GM18505 (cell line): ENCODE measurements at regions not wholly inside any gene's neighbourhood (a gene's known extent, or its start where the extent isn't known, plus 50 kb on each side); places are given as distances from the start of the nearest gene placed in this dataset.
"Not testable (repeated sequence)": the region's sequence is repeated elsewhere in the genome, so short reads cannot be mapped to it uniquely, and the experiment has no call there.

ENCODE experiments used
- ATAC-seq: cut with Tn5 transposase; IDR thresholded peaks from one replicate; pipeline ENCODE4 v1.9.1; 2021; ENCODE audit not compliant: unreplicated experiment
- POLR2A ChIP-seq: IDR thresholded peaks from 4 replicates; pipeline ENCODE4 v1.6.1; 2011; ENCODE audit warnings: borderline replicate concordance; ENCODE audit not compliant: insufficient read depth, insufficient read length; ENCODE audit errors: extremely low read depth

DNA sequence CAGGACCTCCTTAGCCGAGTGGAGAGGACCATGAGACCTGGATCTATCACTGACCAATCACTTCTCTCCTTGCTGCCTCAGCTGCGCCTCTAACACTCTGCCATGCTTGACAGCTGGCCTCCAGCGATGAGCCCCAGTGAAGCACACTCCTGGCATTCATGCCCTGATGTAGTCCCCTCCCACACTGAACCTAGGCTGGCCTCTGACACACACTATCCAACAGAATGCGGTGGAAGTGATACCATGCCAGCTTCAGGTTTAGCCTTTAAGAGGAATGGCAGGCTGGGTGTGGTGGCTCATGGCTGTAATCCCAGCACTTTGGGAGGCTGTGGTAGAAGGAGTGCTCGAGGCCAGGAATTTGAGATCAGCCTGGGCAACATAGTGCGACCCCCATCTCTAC is 73.7 kb upstream of the LAPTM4A start:
- ATAC-seq = no peak
- TF ChIP-seq POLR2A = no peak

DNA sequence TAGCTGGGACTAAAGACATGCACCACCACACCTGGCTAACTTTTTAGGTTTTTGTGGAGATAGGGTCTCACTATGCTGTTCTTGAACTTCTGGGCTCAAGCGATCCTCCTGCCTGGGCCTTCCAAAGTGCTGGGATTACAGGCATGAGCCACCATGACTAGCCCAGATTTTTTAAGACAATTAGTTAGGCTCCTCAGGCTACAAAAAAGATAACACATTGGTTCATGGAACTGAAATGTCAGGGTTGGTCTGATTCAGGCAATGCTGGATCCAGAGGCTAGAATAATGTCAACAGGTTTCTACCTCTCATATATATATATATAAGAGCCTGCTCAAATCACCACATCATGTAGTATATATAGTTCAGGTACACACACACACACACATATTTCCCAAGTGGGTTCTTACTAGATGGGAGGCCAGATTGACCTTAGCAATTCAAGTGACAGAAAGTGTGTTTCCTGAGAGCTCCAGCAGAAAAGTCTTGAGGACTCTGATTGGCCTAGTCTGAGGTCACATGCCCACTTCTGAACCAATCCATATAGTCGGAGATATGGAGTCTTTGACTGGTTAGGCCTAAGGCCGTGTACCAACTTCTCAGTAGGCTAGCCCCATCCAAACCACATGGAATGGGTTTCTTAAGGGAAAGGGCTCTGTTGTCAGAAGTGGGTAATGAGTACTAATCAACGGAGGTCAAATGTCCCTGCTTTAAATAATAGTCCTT is 72.6 kb upstream of the LAPTM4A start:
- no peak for ATAC-seq
- no peak for TF ChIP-seq POLR2A

DNA sequence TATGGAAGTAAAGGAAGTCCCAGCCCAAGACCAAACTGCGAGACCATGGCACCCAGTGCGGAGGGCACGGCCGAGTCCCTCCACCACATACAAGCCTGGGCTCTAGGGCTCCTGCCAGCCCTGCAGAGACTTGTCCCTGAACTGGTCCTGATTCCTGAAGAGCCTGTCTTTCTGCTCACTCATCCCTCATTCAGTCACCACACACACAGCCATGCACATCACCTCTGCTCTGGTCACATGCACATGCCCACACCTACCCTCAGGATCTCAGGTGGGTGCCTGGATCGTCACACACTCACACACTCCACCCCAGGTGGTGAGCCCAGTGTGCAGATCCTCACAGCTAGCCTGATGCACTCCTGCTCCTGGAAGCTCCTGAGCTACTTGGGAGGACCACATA is 71.4 kb upstream of the LAPTM4A start:
- TF ChIP-seq POLR2A = no peak
- ATAC-seq = no peak

DNA sequence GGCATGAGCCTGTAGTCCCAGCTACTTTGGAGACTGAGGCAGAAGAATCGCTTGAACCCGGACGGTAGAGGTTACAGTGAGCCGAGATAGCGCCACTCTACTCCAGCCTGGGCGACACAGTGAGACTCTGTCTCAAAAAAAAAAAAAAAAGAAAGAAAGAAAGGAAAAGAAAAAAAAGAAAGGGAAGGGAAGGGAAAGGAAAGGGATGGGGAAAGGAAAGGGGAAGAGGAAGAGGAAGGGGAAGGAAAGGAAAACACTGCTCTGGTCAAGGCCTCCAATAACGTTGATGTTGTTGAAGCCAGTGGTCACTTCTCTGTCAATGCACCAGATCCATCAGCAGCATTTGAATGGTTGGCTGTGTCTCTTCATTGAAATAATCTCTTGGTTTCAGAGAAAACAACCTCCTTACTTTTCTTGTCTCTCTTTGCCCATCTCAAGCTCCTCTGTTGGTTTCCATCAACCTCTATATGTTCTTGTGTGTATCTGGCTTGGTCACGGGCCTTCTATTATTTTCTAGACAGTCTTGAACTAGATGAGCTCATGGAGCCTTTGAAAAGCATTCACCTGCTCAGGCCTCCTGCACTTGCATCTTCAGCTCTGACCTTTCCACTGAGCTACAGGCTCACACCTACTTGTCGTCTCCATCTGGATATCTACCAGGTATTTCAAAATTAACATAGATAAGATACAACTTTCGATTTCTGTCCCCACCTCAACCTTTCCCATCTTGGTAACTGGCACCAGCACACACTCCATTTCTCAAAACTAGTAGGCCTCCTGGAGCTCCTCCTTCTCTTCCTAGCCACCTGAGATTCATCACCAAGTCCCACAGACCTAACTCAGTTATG is 69.4 kb upstream of the LAPTM4A start:
- no peak for TF ChIP-seq POLR2A
- no peak for ATAC-seq

DNA sequence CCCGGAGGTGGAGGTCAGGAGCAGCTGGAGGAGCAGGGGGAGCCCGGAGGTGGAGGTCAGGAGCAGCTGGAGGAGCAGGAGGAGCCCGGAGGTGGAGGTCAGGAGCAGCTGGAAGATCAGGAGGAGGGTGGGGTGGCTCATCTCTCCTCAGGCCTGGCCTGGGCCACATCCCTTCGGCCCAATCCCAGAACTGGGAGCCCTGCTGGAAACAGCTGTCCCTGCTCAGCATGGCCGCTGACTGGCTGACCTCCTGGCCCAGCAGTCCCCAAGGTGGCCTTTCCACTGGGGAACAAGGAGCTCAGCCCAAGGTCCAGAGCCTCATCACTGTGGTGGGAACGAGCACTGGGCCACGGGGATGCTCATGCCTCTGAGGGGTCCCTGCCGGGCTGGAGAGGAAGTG is 66.6 kb upstream of the LAPTM4A start:
- TF ChIP-seq POLR2A = no peak
- no peak for ATAC-seq

DNA sequence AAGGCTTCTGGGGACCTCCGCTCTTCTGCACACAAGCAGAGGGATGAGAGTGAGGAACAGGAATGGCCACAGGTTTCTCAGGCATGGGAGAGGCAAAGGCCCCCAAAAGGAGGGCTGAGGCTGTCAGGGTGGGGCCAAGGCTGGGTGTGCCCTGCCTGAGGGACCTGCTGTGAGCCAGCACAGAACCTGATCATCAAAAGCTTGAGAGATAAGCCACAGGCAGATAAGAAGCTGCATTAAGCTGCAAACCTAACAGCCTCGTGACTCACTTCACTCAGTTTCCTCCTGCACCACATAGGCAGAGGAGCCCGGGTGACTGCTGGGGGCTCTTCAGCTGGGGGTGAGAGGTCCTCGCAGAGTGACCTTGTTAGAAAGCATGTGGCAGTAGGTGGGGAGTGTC is 64.5 kb upstream of the LAPTM4A start:
- TF ChIP-seq POLR2A = no peak
- ATAC-seq = no peak

DNA sequence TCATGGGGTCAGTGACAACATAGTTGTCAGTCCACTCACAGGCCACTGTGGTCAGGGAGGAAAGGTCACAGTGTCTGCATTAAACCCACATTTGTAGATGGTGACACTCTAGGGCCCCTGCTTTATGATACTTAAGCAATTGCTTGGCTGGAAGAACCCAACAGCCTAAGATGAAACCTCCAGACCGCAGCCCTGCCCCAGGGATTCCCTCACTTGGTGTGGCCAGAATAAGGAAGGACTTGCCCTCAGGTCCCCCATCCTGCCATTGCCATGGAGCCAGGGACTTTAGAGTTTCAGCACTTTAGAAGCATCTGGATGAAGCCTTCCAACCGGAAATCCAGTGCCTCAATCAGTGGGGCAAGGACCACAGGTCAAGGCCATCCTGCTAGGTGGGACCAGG is 63.9 kb upstream of the LAPTM4A start:
- no peak for TF ChIP-seq POLR2A
- no peak for ATAC-seq

DNA sequence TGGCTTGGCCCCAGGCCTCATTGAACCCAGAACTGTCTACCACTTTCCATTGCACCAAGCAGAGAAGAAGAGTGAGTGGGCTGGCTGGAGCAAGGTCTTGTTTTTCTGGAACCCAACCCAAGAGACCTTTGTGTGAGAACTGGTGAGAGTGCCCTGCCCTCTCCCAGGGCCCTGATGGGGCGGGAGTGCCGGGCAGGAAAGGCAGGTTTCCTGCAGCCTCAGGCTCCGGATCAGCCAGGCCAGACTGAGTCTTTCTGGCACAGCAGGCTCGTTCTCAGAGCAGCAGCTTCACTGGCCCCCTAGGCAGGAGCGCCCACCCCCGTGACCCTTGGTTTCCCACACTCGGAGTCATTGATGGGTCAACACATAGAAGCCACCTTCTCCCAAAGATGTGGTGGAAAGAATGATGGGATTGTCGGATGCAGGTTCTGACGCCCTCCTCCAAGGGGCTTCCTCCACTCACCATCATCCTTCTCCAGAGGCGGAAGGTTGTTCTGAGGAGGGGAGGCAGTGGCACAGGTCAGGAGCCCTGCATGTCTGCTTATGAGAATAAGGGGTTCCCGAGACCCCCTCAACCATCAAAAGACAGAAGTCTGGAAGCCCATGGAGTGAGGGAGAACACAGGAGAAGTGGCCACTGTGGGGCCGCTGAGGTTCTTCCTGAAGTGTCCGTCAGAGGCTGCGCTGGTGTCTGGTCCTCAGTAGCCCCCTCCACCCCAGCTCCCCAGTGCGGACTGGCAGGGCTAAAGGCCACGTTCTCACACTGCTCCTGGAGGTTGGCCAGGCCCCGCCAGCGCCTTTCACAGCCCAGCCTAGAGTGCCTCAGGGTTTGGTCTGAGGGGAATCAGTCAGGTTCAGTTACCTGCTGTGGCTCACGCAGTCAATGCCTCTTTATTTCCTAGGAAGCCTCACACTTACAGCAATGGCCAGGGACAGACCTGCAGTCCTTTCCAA is 62.8 kb upstream of the LAPTM4A start:
- ATAC-seq = no peak

DNA sequence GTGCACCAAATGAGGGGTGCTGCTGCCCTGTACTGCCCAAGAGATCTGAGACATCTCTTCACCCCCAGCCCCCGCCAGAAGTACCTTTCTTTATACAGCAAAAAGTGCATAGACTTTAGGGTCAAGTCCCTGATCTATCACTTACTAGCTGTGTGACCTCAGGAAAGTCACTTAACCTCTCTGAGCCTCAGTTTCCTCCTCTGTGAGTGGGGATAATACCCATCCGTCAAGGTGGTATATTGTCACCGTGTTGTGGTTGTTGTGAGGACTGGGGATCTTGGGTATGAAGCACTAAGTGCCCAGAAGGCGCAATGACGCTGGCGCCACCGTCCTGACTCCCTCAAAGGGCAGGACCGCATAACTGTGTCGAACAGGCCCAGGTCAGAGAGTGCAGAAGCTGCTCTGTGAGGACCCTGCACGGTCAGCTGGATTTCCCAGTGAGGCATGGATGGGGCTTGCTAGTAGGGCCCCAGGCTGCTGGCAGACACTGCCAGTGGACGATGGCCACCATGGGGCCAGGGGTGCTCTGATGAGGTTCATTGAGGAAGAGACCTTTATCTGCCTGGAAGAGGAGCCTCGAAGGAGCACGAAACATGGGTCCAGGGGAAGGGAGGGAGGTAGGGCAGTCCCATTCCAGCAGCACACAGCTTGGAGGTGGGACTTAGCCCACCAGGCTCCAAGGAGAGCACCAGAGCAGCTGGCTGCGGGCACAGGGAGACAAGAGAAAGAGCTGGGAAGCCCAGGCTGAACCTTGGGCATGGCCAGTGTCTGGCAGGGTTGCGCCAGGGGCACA is 61.8 kb upstream of the LAPTM4A start:
- ATAC-seq = no peak
- no peak for TF ChIP-seq POLR2A

More for the DNA sequence above, 62.8 kb upstream of the LAPTM4A start:
- TF ChIP-seq POLR2A = no peak

DNA sequence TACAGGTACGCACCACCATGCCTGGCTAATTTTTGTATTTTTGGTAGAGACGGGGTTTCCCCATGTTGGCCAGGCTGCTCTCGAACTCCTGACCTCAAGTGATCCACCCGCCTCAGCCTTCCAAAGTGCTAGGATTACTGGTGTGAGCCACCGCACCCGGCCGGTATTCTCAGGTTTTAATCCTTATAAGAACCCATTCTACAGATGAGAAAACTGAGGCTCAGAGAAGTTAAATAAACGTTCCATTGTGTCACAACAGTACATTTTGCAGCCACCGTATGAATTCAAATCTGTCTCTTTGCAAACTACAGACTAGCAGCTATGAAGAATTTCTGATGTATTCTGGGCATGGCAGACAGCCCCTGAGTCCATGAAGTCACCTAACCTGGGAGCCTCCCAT is 60.9 kb upstream of the LAPTM4A start:
- ATAC-seq = not testable (repeated sequence)

DNA sequence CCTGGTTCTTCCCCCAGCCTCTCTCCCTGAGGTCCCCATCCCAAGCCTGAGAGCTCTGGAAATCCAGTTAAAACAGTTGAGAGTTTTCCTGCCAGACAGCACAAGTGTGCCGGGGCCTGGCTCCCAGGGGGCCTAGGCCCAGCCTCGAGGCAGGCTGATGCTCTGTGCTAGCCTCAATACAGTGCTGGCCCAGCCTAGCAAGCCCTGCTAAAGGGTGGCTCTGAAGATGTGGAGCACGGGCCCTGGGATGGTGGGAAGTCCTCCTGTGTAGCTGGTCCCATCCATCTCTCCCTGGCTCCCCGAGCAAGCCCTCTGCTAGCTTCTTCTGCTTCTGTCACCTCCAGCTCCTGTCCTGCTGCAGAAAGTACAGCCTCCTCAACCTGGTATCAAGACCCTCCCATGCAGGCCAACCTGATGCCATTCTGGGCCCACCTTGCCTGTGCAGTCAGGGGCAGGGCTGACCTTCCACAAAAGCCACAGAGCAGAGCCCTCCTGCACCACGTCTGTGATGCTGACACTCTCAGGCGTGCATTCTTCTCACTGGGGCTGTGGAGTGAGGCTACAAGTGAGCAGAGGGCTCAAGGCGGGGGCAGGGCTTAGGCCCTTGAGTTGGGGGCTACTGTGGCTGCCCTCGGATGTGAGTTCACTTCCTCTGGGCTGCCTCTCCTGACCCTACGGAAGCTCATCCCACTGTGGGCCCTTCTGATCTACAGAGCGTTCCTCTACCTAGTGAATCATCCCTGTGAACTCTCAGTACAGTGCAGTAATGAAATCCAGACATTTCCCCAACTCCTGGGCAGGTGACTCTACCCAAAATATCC is 60.1 kb upstream of the LAPTM4A start:
- TF ChIP-seq POLR2A = no peak
- ATAC-seq = no peak

DNA sequence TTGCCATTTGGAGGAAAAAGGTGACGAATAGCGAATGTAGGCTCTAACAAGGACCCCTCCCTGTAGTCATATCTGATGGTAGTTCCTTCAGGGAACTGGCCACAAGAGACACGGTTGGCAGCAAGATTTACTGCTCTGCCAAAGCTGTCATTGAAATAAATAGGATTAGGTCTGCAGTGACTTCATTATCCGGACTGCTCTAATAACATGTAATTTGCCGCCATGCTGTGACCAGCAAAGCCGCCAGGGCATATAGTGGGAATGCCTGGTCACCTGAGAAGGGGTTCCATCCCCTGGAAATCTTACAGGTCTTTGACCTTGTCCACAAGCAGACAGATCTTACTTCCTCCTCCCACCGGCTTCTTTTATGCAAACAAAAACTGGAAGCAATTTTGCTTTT is 59.4 kb upstream of the LAPTM4A start:
- ATAC-seq = no peak
- TF ChIP-seq POLR2A = no peak
